Activated CD4-positive, alpha-beta T cell treated with anti-CD3 and anti-CD28 coated beads, Interleukin-10, Interleukin-2, amounts not matched to agents 100 ng/mL and 50 ng/mL, durations not matched to agents 16 hours and 8 hours (primary cell): ENCODE measurements at regions not wholly inside any gene's neighbourhood (a gene's known extent, or its start where the extent isn't known, plus 50 kb on each side); places are given as distances from the start of the nearest gene placed in this dataset.

Source experiments
- DNase-seq: peaks from one replicate; pipeline ENCODE4 v3.0.0-alpha.2; 2020

DNA sequence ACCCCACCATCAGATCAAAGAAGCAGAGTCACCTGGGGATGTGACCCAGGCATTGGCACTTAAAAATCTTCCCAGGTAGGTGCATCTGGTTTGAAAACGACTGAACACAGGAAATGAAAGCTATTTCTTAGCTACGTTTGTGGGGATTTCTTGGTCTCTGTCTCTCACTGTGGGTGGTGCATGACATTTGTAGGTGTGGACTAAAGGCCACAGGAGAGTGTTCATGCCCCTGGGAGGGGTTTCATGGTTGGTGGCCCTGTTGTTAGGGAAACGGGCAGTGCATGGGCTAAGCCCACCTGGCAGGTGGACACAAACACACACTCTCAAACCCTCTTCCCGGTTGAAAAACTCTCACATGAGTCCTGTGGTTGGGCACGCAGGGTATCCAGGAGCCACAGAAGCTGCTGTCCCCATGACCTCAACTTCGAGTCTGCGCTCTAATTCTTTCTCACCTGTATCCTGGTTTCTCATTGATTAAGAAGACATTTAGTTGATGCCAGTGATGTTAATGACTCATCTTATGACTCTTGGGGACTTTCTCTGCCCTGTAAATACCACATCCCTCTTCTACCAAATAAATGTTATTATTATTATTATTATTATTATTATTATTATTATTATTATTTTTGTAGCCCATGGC, 119.4 kb downstream of the MRPS6 start:
- no peak for DNase-seq

DNA sequence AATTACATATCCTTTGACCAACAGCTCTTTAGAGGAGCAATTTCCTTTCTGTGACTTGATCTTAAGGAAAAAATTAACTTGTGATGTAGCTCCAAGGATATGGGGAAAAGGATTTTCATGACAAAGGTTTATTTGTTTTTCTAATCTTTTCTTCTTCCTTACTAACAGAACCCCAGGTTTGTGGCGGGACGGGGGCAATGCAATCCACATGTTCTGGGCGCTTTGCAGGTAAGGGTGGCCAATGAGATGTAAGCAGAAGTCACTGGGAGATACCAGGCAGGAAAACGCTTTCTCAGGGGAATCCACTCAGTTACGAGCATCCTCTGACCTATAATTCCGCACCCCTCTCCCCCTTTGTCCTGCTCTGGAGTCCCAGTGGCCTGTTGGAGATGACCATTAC, 122.0 kb downstream of the MRPS6 start:
- DNase-seq: no peak

DNA sequence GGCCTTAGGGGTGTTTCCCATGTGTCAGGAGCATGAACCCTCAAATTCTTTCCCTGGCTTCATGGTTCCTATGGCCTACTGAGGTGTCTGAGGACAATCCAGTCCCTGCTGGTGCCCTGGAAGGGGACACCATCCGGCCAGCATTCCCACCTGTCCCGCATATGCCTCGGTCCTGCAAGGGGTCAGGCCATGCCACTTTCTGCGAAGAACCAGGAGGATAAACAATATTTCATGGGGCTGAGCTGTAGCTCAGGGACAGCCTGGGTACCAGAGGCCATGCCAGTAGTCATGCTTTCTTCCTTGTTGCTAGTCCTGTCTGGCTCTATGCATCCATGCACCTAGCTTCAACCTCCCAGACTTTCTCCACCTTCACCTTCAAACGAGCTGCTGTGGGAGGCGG, 123.6 kb downstream of the MRPS6 start:
- DNase-seq: no peak

DNA sequence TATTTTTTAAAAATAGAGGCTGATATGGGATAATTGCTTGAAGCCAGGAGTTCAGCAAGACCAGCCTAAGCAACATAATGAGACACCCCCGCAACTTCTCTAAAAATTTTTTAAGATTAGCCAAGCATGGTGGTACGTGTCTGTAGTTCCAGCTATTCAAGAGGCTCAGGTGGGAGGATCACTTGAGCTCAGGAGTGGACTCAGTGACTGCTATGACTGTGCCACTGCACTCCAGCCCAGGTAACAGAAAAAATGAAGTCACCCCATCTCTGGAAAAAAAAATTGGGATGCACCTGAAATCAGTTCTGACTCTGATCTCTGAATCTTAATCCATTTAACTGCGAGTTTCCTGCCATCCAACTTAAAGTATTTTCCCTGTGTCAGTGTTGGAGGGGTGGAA, 124.2 kb downstream of the MRPS6 start:
- no peak for DNase-seq

DNA sequence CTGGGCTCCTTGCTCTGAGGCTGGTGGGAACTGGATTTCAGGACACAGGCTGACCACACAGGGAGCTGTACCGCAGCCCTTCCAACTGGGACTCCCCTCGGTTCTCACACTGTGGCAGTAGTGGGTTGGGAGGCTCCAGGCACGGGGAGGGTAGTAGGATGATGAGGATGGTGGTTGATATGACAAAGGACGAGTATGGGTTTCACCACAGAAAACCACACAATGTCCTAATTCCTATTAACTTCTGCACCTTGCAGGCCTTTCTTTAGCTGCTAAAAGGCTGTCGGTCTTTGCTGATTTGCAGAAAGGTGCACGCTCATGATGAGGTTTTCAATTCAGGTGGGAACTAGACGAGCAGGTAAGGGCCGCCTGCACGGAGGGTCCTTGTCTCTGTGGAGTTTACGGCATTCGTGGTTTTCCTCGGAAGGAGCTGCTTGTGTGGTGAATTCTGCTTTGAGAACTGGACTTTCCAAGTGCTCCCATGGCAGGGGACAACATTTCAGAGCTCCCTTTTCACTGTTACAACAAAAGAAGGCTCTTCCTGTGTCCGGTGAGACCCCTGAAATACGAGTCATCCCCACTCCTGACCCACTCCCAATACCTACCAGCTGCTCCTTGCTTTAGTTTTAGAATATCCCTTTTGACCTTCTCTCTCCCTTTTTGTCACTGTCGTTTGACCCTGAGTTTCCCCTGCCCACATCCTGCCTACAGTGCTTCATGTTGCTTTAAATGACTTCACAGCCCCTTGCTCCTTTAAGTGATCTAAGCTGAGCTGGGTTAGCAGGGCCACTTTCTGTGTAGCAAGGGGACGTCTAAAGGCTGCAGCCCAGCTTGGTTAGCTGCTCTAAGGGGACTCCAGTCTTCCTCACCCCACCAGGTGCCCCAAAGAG, 125.1 kb downstream of the MRPS6 start:
- DNase-seq: peak; percentile 44

DNA sequence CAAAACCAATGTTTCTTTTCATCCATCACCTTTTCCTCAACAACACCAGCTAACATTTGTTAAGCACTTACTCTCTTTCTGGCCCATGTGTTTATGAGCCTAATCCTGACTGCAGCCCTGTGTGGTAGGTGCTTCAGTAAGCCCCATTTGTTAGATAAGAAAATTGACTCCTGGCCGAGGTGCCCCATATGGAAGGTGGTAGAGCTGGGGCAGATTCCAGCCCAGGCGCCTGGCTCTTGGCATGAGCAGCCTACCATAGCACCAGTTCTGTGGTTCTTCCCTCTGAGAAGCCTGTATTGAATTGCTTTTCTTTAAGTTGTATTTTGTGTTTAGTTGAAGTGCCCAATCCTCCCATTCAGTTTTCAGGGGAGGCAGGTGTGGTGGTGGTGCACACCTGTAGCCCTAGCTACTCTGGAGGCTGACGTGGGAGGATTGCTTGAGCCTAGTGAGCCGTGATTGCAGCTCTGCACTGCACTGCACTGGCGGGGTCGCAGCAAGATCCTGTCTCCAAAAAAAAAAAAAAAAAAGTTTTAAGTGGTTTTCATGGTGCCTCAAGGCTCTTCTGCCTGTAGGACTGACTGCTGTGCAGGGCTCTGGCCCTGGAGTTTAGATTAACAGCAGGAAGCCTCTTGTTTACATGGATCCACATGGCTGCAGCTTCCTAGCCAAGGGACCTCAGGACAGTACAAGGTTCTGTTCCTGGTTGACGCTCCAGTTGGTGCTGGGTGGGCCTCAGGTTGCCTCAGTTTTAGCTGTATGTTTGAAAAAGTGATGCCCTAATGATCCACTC, 125.9 kb downstream of the MRPS6 start:
- DNase-seq: no peak

DNA sequence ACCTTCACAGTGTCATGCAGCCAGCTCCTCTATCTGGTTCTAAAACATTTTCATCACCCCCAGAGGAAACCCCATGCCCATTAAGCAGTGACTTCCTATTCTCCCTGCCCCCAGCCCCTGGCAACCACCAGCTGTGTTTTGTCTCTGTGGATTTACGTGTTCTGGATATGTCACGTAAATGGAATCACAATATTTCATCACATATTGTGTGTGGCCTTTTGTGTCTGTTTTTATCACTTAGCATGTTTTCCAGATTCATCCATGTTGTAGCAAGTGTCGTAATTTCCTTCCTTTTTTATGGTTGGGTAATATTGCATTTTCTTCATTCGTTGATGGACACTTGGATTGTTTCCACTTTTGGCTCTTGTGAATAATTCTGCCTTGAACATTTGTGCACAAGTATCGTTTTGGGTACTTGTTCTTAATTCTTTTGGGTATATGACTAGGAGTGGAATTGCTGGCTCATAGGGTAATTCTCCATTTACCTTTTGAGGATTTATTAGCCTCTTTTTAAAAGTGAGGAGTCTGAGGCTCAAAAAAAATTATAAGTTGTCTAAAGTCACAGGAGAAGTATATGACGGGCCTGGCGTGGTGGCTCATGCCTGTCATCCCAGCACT, 127.0 kb downstream of the MRPS6 start:
- no peak for DNase-seq

DNA sequence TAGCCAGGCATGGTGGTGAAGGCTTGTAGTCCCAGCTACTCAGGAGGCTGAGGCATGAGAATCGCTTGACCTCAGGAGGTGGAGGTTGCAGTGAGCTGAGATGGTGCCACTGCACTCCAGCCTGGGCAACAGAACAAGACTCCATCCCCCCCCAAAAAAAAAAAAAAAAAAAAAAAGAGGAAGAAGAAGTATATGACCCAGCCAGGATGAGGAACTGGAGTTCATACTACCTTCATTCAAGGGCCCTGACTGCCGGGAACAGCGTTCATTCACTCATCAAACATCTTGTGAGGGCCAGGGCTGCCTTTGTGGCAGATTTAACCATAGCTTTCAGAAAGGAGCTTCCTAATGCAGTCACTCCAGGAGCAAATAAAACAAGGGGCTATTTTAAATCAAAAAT, 127.6 kb downstream of the MRPS6 start:
- no peak for DNase-seq

DNA sequence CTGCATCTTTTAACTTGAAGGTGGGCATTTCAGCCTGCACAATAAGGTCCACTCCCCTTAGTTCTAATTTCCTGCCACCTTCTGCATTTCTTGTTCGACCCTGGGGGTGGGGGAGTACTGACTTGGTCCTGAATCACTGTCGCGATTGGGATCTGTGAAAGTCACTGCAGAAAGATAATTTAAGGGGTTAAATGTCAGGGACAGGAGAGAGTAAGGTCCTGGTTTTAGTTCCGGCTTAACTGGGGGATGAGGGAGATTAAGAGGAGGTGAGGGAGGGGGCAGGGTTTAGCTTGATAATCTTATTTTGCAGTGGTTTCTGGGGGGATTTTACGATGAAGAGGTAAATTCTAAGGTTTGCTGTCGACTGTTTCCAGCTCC, 128.1 kb downstream of the MRPS6 start:
- no peak for DNase-seq

DNA sequence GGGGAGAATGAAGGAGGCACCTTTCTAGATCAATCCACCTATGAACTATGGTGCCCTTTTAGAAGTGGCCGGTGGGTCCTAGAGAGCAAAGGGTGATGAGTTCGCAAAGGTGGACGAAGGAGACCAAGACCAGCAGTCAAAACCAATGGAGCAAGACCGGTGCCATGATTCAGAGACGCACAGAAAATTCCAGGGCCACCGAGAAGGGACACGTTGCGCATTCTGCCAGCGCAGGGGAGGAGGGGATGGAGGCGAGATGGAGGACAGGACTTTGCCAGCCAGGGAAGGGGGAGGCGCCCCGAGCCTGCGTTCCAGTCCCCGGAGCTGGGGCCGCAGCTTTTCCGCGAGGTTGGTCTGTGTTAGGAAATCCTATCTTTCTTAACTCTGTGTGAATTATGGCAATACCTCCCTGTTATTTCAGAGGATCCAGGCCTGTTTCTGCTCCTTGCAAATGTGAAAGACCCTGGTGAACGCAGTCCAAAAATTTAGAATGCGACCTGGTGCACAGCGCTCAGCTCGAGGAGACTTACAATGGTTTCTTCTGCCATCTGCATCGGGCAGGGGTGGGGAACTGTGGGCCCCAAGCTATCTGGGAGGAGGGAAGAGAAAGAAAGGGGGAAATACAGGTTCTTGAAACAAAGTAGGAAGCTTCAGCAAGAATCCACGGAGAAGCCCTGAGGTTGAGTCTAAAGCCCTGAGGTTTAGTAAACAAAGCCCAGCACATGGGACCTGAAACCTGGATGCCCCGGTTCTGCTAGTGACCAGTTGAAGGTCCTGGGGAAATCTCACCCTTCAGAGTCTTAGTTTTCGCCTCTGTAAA, 129.4 kb downstream of the MRPS6 start:
- DNase-seq: no peak

DNA sequence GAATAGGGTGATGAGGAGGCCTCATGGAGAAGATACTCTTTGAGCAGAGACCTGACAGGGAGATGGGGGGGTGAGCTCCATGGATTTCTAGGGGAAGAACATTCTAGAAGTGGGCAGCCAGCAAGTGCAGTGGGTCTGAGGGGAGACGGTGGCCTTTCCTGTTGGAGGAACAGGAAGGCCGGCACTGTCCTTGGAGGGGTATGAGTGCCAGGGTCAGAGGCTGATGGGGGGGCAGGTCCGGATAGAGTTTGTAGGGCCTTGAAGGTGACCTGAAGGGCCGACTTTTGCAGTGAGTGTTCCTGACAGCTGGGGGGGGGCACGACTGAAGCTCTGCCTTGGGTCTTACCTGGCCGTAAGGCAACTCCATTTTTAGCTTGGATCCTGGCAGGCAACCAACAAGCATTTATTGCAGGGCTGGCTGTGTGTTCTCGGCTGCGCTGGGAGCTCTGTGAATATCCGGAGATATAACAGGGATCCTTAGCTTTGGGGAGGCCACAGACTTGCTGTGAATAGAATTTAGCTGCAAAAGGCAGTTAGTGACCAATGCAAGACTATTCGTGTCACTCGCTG, 130.6 kb downstream of the MRPS6 start:
- no peak for DNase-seq

DNA sequence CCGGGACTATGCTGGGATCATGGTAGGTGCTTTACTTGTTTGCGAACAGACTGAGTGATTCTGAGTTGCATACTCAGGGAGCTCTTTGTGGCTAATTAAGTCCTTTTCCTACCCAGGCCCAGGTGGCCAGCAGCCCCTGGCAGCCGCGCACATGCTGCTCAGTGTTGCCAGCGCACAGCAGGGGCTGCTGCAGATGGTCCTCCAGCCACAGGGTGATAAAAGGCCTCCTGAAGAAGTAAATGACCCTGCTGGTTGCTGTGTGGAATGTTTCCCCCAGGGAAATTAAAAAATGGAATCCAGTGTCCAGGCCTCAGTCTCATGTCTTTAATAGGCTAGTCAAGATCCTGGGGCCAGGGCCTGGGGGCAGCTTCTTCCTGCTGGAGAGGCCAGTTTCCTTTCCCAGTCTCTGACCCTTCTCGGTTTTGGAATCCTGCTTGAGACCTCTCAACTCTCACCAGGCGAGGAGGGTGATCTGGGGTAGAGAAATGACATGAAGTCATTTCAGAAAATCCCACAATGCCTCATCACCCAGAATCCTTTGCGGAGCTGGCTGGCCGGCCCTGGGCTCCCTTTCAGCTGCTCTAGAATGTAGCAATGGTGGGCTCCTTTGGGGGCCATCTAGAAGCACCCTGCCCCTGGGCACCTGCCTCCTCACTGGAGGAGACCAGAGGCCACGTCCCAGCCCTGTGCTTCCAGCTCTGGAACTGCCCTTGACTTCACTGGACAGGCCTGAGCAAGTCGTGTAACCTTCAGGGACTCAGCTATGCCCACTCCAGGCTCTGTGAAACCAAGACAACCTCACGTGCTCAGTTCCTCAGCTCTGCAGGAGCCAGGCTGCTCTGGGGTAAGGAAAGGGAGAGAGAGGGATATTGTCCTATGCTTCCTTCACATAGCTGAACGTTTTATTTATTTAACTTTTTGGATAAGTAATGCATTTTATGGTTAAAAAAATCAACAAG, 131.4 kb downstream of the MRPS6 start:
- DNase-seq: no peak

DNA sequence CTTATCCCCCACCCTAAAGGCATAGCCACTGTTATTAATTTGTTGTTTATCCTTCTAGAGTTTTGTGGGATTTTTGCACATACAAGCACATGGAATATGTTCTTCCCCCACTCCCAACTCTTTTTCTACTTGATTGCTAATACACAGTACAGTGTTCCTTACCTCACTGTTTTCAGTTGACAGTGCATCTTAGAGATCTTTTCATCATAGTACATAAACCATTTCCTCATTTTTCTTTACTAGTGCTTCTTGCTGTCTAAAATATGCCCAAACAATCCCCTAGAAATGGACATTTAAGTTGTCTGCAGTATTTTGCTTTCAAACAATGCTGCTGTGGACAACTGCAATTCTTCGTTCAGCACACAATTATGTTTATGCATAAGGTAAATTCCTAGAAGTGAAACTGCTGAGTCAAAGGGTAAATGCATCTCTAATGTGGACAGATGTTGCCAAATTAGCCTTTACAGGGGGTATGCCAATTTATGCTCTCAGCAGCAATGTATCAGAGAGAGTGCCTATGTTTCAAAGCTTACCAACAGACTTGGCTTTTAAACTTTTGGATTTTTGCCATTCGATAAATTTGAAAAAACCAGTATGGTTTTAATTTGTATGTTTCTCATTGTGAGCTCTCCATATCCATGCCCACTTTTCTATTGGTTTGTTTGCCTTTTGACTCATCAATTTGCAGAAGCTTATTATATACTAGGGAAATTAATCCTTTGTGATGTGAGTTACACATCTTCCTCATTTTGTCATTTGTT, 132.6 kb downstream of the MRPS6 start:
- DNase-seq: peak; percentile 40

DNA sequence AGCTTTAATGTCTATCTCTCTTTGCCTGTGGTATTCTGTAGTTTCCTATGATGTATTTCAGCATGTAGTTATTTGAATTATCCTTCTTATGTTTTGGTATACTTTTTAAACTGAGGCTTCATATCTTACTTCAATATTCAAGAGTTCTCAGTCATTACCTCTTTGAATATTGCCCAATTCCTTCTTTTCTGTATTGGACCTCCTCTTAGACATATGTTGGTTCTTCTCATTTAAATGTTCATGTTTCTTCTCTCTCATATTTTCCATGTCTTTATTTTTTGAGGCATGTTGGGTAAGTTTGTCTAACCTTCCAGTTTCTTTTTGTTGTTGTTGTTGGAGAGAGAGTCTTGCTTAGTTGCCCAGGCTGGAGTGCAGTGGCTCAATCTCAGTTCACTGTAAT, 140.6 kb downstream of the MRPS6 start:
- no peak for DNase-seq

DNA sequence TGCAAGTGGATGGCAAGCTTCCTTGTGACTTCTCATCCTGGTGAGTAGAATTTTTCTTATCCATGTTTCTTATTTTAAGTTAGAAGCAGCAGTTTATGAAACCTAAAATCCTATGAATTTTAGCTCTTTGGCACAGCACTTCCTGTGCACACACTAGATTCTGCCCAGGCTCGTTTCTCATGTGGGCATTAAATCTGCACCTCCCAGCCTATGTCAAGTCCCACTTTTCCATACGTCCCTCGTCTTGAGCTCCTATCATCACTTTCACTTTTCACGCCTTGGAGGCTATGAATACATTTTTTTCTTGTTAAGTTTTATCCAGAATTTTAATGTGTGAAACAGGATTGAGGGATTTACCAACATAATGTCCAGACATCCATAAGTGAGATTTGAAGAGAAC, 142.1 kb downstream of the MRPS6 start:
- no peak for DNase-seq

DNA sequence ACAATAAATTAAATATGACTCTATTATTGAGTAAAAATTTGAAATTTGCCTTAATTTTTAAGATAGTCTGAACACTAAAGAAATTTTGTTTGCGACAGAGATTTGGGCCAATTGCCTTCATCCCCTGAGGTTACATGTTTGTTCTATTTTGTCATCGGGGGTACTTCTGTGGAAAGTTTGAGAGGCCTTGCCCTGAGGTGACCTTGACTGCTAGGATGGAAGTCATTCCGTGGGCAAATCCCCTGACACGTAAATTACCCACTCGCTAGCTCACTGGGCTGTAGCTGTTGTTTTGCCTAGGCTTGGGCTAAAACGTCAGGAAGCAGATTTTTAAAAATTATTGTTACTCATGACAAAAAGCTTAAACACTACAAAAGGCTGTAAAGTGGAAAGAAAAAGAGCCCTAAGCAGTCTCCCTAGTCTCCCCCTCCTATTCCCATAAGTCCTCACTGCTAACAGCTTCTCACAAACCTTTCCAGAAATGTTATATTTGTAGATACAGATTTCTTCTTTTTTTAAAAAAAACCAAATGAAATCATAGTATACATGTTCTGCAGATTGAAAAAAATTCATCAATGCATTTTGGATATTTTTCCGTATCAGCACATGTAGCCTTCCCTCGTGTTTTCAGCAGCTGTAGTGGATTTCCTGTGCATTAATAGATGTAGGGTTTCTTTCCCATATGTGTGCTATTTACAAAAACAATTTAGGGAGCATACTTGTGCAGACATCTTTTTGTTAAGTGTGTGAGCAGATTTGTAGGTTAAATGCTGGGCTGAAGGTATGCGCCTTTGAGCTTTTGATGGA, 142.7 kb downstream of the MRPS6 start:
- no peak for DNase-seq

DNA sequence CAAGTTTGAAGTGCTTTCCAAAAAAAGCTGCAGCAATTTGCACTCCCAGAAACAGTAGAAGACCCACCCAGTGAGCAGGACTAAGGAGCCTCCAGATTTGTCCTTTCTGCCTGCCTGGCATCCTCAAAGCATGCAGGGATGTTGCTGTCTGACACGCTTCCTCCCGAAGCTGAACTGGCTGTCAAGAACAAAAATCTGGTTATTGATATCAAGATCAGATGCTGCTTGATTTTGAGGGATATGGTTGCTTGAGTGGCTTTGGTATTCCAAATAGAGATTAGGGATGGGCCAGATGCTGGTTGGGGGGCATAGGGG, 143.3 kb downstream of the MRPS6 start:
- DNase-seq: no peak

DNA sequence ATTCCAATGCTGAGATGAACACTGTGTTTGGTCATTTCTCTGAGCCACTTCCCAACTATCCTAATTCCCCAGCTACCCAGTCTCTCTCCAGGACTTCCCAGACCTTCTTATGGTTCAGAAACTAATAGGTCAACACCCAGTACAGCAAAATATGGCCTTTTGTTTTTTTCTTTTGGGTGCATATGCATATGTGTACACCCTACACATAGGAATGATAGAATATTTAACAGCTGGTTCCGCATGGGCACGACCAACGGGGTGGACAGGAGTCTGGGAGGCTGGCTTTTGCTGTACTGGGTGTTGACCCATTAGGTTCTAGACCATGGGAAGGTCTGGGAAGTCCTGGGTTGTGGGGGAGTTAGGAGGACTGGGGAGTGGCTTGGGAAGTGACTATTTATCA, 143.9 kb downstream of the MRPS6 start:
- no peak for DNase-seq

DNA sequence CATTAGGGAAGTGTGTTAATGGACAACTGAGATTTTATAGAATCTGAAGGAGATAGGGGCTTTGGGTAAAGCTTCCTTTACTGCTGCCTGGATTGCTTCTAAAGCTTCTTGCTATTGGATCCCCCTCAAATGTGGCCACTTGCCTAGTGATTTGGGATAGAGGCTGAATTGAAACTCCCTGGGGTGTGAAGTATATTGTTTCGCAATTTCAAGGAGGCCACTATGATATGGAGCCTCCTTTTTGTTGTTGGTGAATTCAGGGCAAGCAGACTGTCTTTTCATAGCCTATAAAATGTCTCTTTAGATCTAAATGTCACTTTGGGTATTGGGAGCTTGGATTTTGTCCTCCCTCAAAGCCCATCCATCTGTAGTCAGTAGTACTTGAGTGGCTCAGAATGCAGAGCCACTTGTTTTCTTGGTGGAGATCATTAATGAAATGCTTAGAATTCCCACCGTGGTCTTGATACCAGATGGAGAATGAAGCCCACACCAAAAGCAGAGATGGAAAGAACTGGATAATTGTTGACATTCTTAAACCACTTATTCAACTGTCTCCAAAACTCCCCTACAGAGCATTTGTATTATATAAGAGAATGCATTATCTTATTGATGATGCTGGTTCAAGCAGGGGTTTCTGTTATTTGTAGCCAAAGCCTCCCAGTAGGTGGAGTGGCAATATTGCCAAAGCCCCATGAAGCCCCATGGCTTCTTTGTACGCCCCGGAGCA, 144.3 kb upstream of the KCNE2 start:
- DNase-seq: no peak
